Neural cell (in vitro differentiated cells): ENCODE measurements at regions not wholly inside any gene's neighbourhood (a gene's known extent, or its start where the extent isn't known, plus 50 kb on each side); places are given as distances from the start of the nearest gene placed in this dataset.
"Not testable (repeated sequence)": the region's sequence is repeated elsewhere in the genome, so short reads cannot be mapped to it uniquely, and the experiment has no call there.

ENCODE experiments used
- H2AFZ ChIP-seq: fragments of 200-600, 300-800 bp; sonication (generic), shearing (Covaris generic); 2 replicates; pipeline ENCODE4 v1.6.0; 2014; ENCODE audit warnings: low read depth, mild to moderate bottlenecking, antibody characterized with exemption, low read length, moderate library complexity
- H3F3A ChIP-seq: fragments of 200-600 bp; shearing (Covaris generic); 2 replicates; pipeline ENCODE4 v1.6.1; 2016; ENCODE audit warnings: mild to moderate bottlenecking, moderate library complexity, mixed read lengths, antibody characterized with exemption, low read length; ENCODE audit not compliant: insufficient read depth, poor library complexity, severe bottlenecking
- H3K27ac ChIP-seq: fragments of 200-600, 300-800 bp; sonication (generic), shearing (Covaris generic); 2 replicates; pipeline ENCODE4 v1.5.1; 2014; ENCODE audit warnings: mild to moderate bottlenecking, low read length, moderate library complexity
- H3K27me3 ChIP-seq: fragments of 300-800, 200-600 bp; sonication (generic), shearing (Covaris generic); 2 replicates; pipeline ENCODE4 v1.6.0; 2014; ENCODE audit warnings: mild to moderate bottlenecking, low read depth, low read length, moderate library complexity; ENCODE audit not compliant: insufficient read depth
- H3K36me3 ChIP-seq: fragments of 300-800, 200-600 bp; sonication (generic), shearing (Covaris generic); 2 replicates; pipeline ENCODE4 v1.5.1; 2014; ENCODE audit warnings: mild to moderate bottlenecking, antibody characterized with exemption, low read length, moderate library complexity; ENCODE audit not compliant: insufficient read depth
- H3K4me2 ChIP-seq: fragments of 300-800, 200-600 bp; sonication (generic), shearing (Covaris generic); 2 replicates; pipeline ENCODE4 v1.6.0; 2014; ENCODE audit warnings: mild to moderate bottlenecking, low read length
- H3K4me3 ChIP-seq: fragments of 300-800, 200-600 bp; sonication (generic), shearing (Covaris generic); 2 replicates; pipeline ENCODE4 v1.5.1; 2014; ENCODE audit warnings: mild to moderate bottlenecking, low read length, moderate library complexity
- H3K79me2 ChIP-seq: fragments of 200-600 bp; shearing (Covaris generic); replicated peaks from 2 replicates; pipeline ENCODE4 v1.6.0; 2014; ENCODE audit warnings: mild to moderate bottlenecking, low read length, moderate library complexity; ENCODE audit not compliant: insufficient read depth
- H3K9ac ChIP-seq: fragments of 300-800, 200-600 bp; sonication (generic), shearing (Covaris generic); 2 replicates; pipeline ENCODE4 v1.6.1; 2016; ENCODE audit warnings: mild to moderate bottlenecking, low read length, mixed read lengths
- H3K9me2 ChIP-seq: fragments of 200-600 bp; shearing (Covaris generic); 2 replicates; pipeline ENCODE4 v1.6.1; 2016; ENCODE audit warnings: mild to moderate bottlenecking, low read length, mixed read lengths; ENCODE audit not compliant: insufficient read depth
- H3K9me3 ChIP-seq: fragments of 200-600, 300-800 bp; sonication (generic), shearing (Covaris generic); 2 replicates; pipeline ENCODE4 v1.6.1; 2016; ENCODE audit warnings: mild to moderate bottlenecking, mixed run types, low read length, moderate library complexity, mixed read lengths
- H4K20me1 ChIP-seq: fragments of 200-600 bp; shearing (Covaris generic); 2 replicates; pipeline ENCODE4 v1.6.1; 2016; ENCODE audit warnings: mild to moderate bottlenecking, mixed run types; ENCODE audit not compliant: insufficient read depth
- CTCF ChIP-seq: fragments of 450-650 bp; IDR thresholded peaks from 2 replicates; pipeline ENCODE4 v1.5.1; 2014; ENCODE audit warnings: antibody characterized with exemption, mild to moderate bottlenecking, moderate library complexity; ENCODE audit not compliant: poor library complexity, severe bottlenecking
- EP300 ChIP-seq: fragments of 450-650 bp; conservative IDR thresholded peaks from 2 replicates; pipeline ENCODE4 v1.6.1; 2014; ENCODE audit warnings: antibody characterized with exemption, mild to moderate bottlenecking, moderate library complexity; ENCODE audit not compliant: poor library complexity, severe bottlenecking
- EZH2 ChIP-seq: fragments of 200-600, 300-800 bp; shearing (Covaris generic), sonication (generic); IDR thresholded peaks from 2 replicates; pipeline ENCODE4 v1.6.1; 2014; ENCODE audit warnings: antibody characterized with exemption, low read length, borderline replicate concordance, mild to moderate bottlenecking; ENCODE audit not compliant: insufficient read depth, poor library complexity, severe bottlenecking
- MXI1 ChIP-seq: fragments of 450-650 bp; conservative IDR thresholded peaks from 2 replicates; pipeline ENCODE4 v1.6.1; 2014; ENCODE audit warnings: antibody characterized with exemption, mild to moderate bottlenecking; ENCODE audit not compliant: poor library complexity, severe bottlenecking
- POLR2AphosphoS5 ChIP-seq: IDR thresholded peaks from 2 replicates; pipeline ENCODE4 v1.6.1; 2012
- RAD21 ChIP-seq: fragments of 450-650 bp; conservative IDR thresholded peaks from 2 replicates; pipeline ENCODE4 v1.6.1; 2014; ENCODE audit warnings: antibody characterized with exemption, mild to moderate bottlenecking, moderate library complexity
- REST ChIP-seq: IDR thresholded peaks from 2 replicates; pipeline ENCODE4 v1.6.1; 2012; ENCODE audit warnings: borderline replicate concordance
- SMC3 ChIP-seq: fragments of 450-650 bp; conservative IDR thresholded peaks from 2 replicates; pipeline ENCODE4 v1.6.1; 2014; ENCODE audit warnings: antibody characterized with exemption, mild to moderate bottlenecking, moderate library complexity; ENCODE audit not compliant: poor library complexity
- TAF1 ChIP-seq: IDR thresholded peaks from 2 replicates; pipeline ENCODE4 v1.6.1; 2012; ENCODE audit warnings: low read depth

- Histone ChIP-seq H3K27ac (no peak overlapping the region), H3K27me3 (no peaks in the 10 kb centered on the region), H4K20me1 (no peaks in the 10 kb centered on the region), H3K36me3 (no peaks in the 10 kb centered on the region), H3K79me2 (peaks cover 11% of the 10 kb centered on the region), H3F3A (peaks cover 5% of the 10 kb centered on the region), H3K9me2 (no peaks in the 10 kb centered on the region), H2AFZ (no peak overlapping the region), H3K4me2 (no peak overlapping the region), H3K9me3 (no peaks in the 10 kb centered on the region), H3K4me3 (no peak overlapping the region), H3K9ac (no peak overlapping the region)
- TF ChIP-seq RAD21 (no peak), SMC3 (no peak), MXI1 (no peak), EP300 (no peak), EZH2 (no peak), POLR2AphosphoS5 (no peak), REST (no peak), CTCF (no peak), TAF1 (no peak)
Measured at GRCh38 chr3:124149771-124150170, 157.8 kb upstream of the ROPN1 start.

- H3K9me2 ChIP-seq, H2AFZ ChIP-seq, H3K4me2 ChIP-seq, H3K4me3 ChIP-seq, H3K27ac ChIP-seq, H4K20me1 ChIP-seq, H3K27me3 ChIP-seq, H3K9me3 ChIP-seq, H3K9ac ChIP-seq, H3F3A ChIP-seq, H3K36me3 ChIP-seq: not testable (repeated sequence)
- H3K79me2 ChIP-seq, result peaks cover 21% of the 10 kb centered on the region
Measured at GRCh38 chr3:124152891-124153290, 161.0 kb upstream of the ROPN1 start.
